ENCODE measurements at regions not wholly inside any gene's neighbourhood (a gene's known extent, or its start where the extent isn't known, plus 50 kb on each side); places are given as distances from the start of the nearest gene placed in this dataset.
"Not testable (repeated sequence)": the region's sequence is repeated elsewhere in the genome, so short reads cannot be mapped to it uniquely, and the experiment has no call there.

DNA sequence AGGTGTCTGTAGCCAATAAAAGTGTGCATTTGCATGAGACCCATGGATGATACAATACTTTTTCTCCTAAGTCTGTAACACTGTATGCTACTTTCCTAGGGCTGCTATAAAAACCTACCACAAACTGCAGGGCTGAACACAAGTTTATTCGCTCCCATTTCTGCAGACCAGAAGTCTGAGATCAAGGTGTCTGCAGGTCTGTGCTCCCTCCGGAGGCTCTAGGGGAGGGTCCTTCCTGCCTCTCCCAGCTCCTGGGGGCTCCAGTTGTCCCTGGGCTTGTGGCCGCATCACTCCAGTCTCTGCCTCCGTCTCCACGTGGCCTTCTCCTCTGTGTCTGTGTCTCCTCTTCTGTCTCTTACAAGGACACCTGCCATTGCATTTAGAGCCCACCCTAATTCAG, 244.4 kb downstream of the ASMT start:
- not testable (repeated sequence) for TF ChIP-seq POLR2A, POLR2AphosphoS5 (IDR thresholded peaks at IDR 0.05; ENCODE audit: low read depth, low read length)

Data from GM12892 (cell line).